Body of pancreas (tissue), 4 donors: ENCODE measurements at regions not wholly inside any gene's neighbourhood (a gene's known extent, or its start where the extent isn't known, plus 50 kb on each side); places are given as distances from the start of the nearest gene placed in this dataset.

Experiments
- ATAC-seq: fragments of 150-250 bp; one replicate; pipeline ENCODE4 v1.9.1; 2016
- DNase-seq, 4 donors: peaks; one replicate each; pipeline ENCODE4 v3.0.0-alpha.2; 2019
- H3K27ac ChIP-seq, 4 donors: fragments of 200-600 bp; sonication (generic); 1 replicate in 3 of 4; 2 replicates in 1 of 4; pipeline versions ENCODE4 v1.5.1 to v1.6.1; 2016 to 2019; ENCODE audit warnings: mild to moderate bottlenecking in 1 of 4, mixed read lengths in 1 of 4, moderate library complexity in 1 of 4
- H3K27me3 ChIP-seq, 2 donors: fragments of 200-600 bp; sonication (generic); one replicate each; pipeline ENCODE4 v1.6.0; 2016; ENCODE audit warnings: mild to moderate bottlenecking in 1 of 2
- H3K36me3 ChIP-seq, 2 donors: fragments of 200-600 bp; sonication (generic); replicated peaks in 1 of 2; 2 replicates each; pipeline ENCODE4 v1.5.1; 2016; ENCODE audit warnings: low read depth in 2 of 2; ENCODE audit not compliant: insufficient read depth in 1 of 2
- H3K4me1 ChIP-seq: fragments of 200-600 bp; sonication (generic); one replicate; pipeline ENCODE4 v1.6.0; 2016
- H3K4me3 ChIP-seq, 2 donors: fragments of 200-600 bp; sonication (generic); 1 replicate in 1 of 2; 2 replicates in 1 of 2; pipeline ENCODE4 v1.5.1; 2016 to 2019
- H3K9me3 ChIP-seq, 3 donors: fragments of 200-600 bp; sonication (generic); 1 replicate in 2 of 3; 2 replicates in 1 of 3; pipeline ENCODE4 v1.5.1; 2016
- CTCF ChIP-seq, 7 experiments: fragments of 450-650 bp in 4 of 7; fragments of 200-600 bp in 3 of 7; sonication (generic) in 3 of 7; IDR thresholded peaks; one replicate each; pipeline ENCODE4 v1.5.1; 2016 to 2019; ENCODE audit warnings: antibody characterized with exemption in 7 of 7
- POLR2A ChIP-seq, 3 donors: fragments of 450-650 bp; IDR thresholded peaks; one replicate each; pipeline ENCODE4 v1.6.1; 2016; ENCODE audit warnings: antibody characterized with exemption in 3 of 3, mild to moderate bottlenecking in 2 of 3
- WGBS, 2 donors: methylation state at CpG; one replicate each; pipeline ENCODE4 v1.1.5; 2017; 5-methylcytosine and 5-hydroxymethylcytosine counted together
- intact Hi-C: fragments of 100-400 bp; cut with DNase I; formaldehyde crosslinking; loops from one replicate; pipeline ENCODE4 v1.15.1; 2023

GRCh38 chr5:5705010-5705409 is 282.5 kb downstream of the ICE1 start:
- no peaks in the 10 kb centered on the region for H3K9me3 ChIP-seq
- H3K36me3 ChIP-seq: no peaks in the 10 kb centered on the region
- intact Hi-C loops: no loop called here
- 40 to 47% methylated on average over 9 of the region's 9 CpGs for WGBS, 2 donors
- H3K27ac ChIP-seq: no peak overlapping the region
- no peaks in the 10 kb centered on the region for H3K27me3 ChIP-seq
- DNase-seq: no peak
- no peak for TF ChIP-seq POLR2A (IDR thresholded peaks at IDR 0.05)
- TF ChIP-seq CTCF (IDR thresholded peaks at IDR 0.05): no peak
- no peaks in the 10 kb centered on the region for H3K4me1 ChIP-seq
- H3K4me3 ChIP-seq: no peak overlapping the region
- no peak for ATAC-seq

GRCh38 chr5:5704352-5704751 is 281.9 kb downstream of the ICE1 start:
- H3K36me3 ChIP-seq: no peaks in the 10 kb centered on the region
- DNase-seq (no peak), ATAC-seq (no peak)
- 59 to 62% methylated on average over 2 of the region's 2 CpGs for WGBS, 2 donors
- no peaks in the 10 kb centered on the region for H3K9me3 ChIP-seq
- H3K27me3 ChIP-seq: no peaks in the 10 kb centered on the region
- intact Hi-C loops: no loop called here
- H3K4me1 ChIP-seq: no peaks in the 10 kb centered on the region
- TF ChIP-seq CTCF (IDR thresholded peaks at IDR 0.05) (no peak), POLR2A (IDR thresholded peaks at IDR 0.05) (no peak)
- no peak overlapping the region for H3K27ac ChIP-seq
- H3K4me3 ChIP-seq: no peak overlapping the region

GRCh38 chr5:5702934-5703333 is 280.5 kb downstream of the ICE1 start:
- ATAC-seq (no peak), DNase-seq (no peak)
- intact Hi-C loops: no loop called here
- Histone ChIP-seq H3K4me1 (no peaks in the 10 kb centered on the region), H3K27me3 (no peaks in the 10 kb centered on the region), H3K27ac (no peak overlapping the region), H3K36me3 (no peaks in the 10 kb centered on the region), H3K9me3 (no peaks in the 10 kb centered on the region), H3K4me3 (no peak overlapping the region)
- TF ChIP-seq CTCF (IDR thresholded peaks at IDR 0.05) (no peak), POLR2A (IDR thresholded peaks at IDR 0.05) (no peak)
- 83 to 85% methylated on average over 7 of the region's 7 CpGs for WGBS, 2 donors

- Histone ChIP-seq H3K9me3 (no peaks in the 10 kb centered on the region), H3K4me3 (no peak overlapping the region), H3K27me3 (no peaks in the 10 kb centered on the region), H3K36me3 (no peaks in the 10 kb centered on the region), H3K27ac (no peak overlapping the region), H3K4me1 (no peaks in the 10 kb centered on the region)
- TF ChIP-seq CTCF (IDR thresholded peaks at IDR 0.05) (no peak), POLR2A (IDR thresholded peaks at IDR 0.05) (no peak)
- no peak for ATAC-seq
- no peak for DNase-seq
- intact Hi-C loops: no loop called here
Observed at GRCh38 chr5:5700549-5700948, 278.1 kb downstream of the ICE1 start.

- Histone ChIP-seq H3K4me1 (no peaks in the 10 kb centered on the region), H3K9me3 (peaks cover 0 to 6% (median 0%) of the 10 kb centered on the region in 3 donors), H3K36me3 (no peaks in the 10 kb centered on the region), H3K27me3 (no peaks in the 10 kb centered on the region), H3K4me3 (no peak overlapping the region), H3K27ac (no peak overlapping the region)
- 74 to 76% methylated on average over 10 to 12 of the region's 12 CpGs for WGBS, 2 donors
- intact Hi-C loops: no loop called here
- ATAC-seq: no peak
- DNase-seq: no peak
- TF ChIP-seq POLR2A (IDR thresholded peaks at IDR 0.05) (no peak), CTCF (IDR thresholded peaks at IDR 0.05) (no peak)
Observed at GRCh38 chr5:5699062-5699461, 276.6 kb downstream of the ICE1 start.
